GM19467 (cell line): ENCODE measurements at regions not wholly inside any gene's neighbourhood (a gene's known extent, or its start where the extent isn't known, plus 50 kb on each side); places are given as distances from the start of the nearest gene placed in this dataset.

Experiments
- ATAC-seq: cut with Tn5 transposase; IDR thresholded peaks from one replicate; pipeline ENCODE4 v1.9.1; 2021; ENCODE audit warnings: mild to moderate bottlenecking, moderate library complexity; ENCODE audit not compliant: unreplicated experiment

- no peak for ATAC-seq
Measured at GRCh38 chr18:76255070-76255683, 239.9 kb downstream of the ZNF516 start.

- ATAC-seq, result no peak
Measured at GRCh38 chr18:76252880-76253279, 242.2 kb downstream of the ZNF516 start.

- no peak for ATAC-seq
Measured at GRCh38 chr18:76252139-76252538, 242.9 kb downstream of the ZNF516 start.

- ATAC-seq, result no peak
Measured at GRCh38 chr18:76251691-76252090, 243.4 kb downstream of the ZNF516 start.

- ATAC-seq, result no peak
Measured at GRCh38 chr18:76246590-76246989, 248.5 kb downstream of the ZNF516 start.

GRCh38 chr18:76234676-76235060 lies 260.4 kb downstream of the ZNF516 start:
- no peak for ATAC-seq

DNA sequence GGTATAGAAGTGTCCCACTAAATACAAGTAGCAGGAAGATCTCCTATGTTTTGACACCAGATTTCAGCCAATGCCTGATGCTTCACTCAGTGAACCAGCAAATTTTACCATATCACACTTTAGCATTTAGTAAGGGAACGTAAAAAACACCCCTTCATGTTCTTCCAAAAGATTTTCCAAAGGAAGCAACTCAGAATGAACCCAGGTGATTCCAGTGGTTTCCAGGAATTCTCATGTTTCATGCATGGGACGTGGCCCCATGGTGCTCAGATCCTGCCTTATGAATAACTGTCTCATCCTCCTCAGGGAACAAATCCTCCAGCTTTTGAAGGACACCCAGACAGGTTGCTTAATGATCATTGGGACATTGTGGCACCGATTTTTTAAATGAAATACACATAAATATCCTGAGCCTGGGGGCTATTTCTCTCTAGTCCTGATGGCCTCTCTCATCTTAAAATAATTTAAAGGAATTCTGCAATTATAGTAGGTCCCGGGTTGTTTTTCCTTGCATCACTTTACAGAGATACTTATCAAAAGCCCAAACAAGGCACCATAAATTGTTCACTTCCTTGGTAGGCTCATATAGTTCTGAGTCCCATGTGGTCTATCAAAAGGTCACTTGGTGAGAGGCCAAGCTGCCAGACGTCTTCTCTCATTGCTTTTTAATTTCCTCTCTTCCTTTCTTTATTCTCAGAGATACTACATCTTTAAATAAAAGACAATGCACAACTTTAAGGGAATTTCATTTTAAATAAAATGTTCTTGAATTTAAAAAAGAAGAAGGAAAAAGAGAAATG lies 261.0 kb downstream of the ZNF516 start:
- ATAC-seq, result no peak

- ATAC-seq, result no peak
Measured at GRCh38 chr18:76233406-76233805, 261.6 kb downstream of the ZNF516 start.

- ATAC-seq, result no peak
Measured at GRCh38 chr18:76232779-76233178, 262.3 kb downstream of the ZNF516 start.

DNA sequence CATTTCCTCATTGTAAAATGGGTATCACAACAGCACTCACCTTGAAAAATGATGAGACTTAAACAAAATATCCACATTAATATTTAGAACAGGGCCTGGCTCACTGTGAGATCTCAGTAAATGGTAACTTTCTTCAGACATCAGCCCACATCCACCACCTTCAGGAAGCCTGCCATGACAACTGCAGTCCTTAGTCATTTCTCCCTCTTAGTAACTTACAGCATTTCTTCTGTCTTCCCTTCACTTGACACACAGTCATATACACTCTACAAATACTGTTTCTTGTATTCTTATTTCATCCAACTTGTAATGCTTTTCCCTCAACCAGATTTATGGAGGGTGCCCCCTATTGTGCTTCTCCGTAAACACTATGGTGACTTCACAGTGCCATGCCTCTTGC lies 263.0 kb downstream of the ZNF516 start:
- no peak for ATAC-seq

- no peak for ATAC-seq
Measured at GRCh38 chr18:76231402-76231801, 263.6 kb downstream of the ZNF516 start.

DNA sequence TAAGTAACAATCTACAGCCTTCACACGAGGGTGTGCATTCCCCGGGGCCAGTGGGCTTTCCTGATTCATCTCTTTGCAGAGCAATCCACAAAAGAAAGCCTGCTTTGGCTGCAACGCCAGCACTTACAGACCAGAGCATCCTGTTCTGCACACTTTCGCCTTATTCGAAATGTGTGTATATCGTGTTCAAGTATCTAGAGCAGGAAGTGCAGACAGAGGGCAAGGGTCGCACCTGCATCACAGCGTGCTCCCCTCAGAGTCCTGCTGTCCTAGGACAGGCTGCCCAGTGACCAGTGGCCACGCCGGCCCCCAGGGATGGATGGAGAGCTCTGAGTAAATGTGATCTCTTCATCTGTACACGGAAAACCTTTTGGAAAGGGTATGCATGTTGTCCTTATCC lies 264.3 kb downstream of the ZNF516 start:
- ATAC-seq, result no peak

GRCh38 chr18:76228716-76229115 lies 266.3 kb downstream of the ZNF516 start:
- ATAC-seq, result no peak

GRCh38 chr18:76227759-76228158 lies 267.3 kb downstream of the ZNF516 start:
- ATAC-seq, result no peak

DNA sequence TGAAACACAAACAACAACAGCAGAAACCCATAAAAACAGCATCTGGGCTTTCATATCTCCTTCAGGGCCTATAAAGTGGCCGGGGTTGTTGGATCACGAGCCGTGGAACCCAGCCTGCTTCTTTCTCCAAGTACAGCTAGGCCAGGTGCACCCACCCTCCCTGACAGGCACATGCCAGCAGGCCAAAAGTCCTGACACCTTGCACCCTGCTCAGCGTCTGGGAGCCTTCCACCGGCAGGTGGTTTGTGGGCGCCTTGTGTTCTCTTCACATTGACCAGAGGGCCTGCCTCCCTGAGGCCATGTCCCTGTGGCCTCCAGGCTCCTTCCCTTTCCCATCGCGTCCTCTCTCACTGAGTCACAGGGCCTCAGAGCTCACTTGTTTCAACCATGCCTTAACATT lies 271.6 kb downstream of the ZNF516 start:
- no peak for ATAC-seq

DNA sequence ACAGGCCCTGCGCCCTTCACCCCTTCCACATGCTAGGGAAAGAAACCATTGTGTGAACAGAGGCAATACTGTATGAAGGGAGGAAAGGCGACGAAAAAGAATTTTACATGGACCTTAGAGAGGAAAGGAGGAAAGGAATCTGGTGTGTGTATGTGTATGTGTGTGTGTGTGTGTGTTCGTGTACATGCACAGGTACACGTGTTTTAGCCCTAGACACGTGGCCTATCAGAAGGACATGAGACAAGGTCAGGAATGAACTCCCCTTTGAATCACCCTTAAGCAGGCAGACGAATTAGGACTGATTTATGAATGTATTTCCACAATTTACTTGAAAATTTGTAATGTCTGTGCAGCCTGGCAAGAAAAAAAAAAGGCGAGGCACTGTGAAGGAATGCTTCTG lies 276.0 kb downstream of the ZNF516 start:
- no peak for ATAC-seq

- no peak for ATAC-seq
Measured at GRCh38 chr18:76216096-76216495, 278.9 kb downstream of the ZNF516 start.

- ATAC-seq, result no peak
Measured at GRCh38 chr18:76213991-76214390, 281.1 kb downstream of the ZNF516 start.

GRCh38 chr18:76212960-76213359 lies 282.1 kb downstream of the ZNF516 start:
- ATAC-seq, result no peak

GRCh38 chr18:76209597-76209996 lies 285.4 kb downstream of the ZNF516 start:
- no peak for ATAC-seq

DNA sequence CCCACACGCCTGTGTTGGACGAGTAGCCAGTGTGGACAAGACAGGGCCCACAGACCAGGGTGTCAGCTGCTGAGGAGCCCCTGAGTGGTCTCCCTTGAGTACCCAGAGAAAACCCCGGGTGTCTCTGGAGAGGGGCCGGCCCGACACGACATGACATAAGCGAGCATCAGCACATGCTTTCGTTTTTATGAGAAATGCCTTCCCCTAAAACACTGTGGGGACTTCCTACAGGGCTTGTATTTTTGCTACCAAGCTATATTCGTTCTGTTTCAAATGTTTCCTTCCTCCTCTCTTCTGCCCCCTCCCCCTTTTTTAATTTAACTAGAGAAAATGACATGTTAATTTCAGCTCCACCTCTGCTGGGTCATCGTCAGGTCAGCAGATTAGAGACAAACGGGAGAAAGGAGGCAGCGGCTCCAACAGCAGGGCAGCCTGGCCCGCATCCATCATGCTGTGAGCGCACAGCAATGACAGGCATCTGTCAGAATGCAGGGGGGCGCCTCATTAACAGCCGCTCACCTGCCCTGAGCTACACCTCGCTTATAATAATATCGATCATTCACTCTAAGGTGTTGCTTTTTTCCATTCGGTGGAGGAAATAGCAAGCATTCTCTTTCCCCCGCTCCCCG lies 286.2 kb downstream of the ZNF516 start:
- no peak for ATAC-seq

DNA sequence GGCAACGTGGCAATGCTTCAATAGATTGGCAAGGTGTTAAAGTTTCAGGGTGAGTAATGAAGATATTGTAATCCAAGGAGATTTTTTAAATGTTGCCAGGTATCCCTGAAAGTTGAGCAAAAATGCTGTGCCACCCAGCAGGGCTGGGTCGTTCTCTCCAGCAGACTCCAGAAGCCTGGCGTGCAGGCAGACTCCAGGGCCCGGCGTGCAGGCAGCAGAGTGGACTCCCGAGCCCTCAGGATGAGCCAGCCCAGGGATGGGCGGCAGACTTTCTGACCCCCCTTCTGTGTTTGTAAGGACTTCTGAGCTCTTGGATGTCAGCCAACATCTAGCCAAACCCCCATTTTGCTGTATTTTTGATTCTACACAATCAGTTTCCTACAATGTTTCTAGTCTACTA lies 289.1 kb downstream of the ZNF516 start:
- ATAC-seq, result no peak
